ENCODE measurements at regions not wholly inside any gene's neighbourhood (a gene's known extent, or its start where the extent isn't known, plus 50 kb on each side); places are given as distances from the start of the nearest gene placed in this dataset.

GRCh38 chr10:28127881-28128280 is 129.0 kb upstream of the ODAD2 start:
- Histone ChIP-seq H3K9me3 (no peaks in the 10 kb centered on the region), H3K27ac (ENCODE audit: low read depth in 2 of 2, low read length in 1 of 2) (no peak overlapping the region), H4K20me1 (ENCODE audit: insufficient read depth) (no peaks in the 10 kb centered on the region), H3K9me2 (no peaks in the 10 kb centered on the region), H3K4me2 (no peak overlapping the region), H3K27me3 (ENCODE audit: insufficient read depth) (0 out of 2 replicates have a peak, but pooled peaks cover 13% of the 10 kb centered on the region), H3K79me2 (ENCODE audit: insufficient read depth) (no peaks in the 10 kb centered on the region), H3F3A (replicated peaks; ENCODE audit: insufficient read depth) (no peaks in the 10 kb centered on the region), H3K4me1 (ENCODE audit: control insufficient read depth in 1 of 2, insufficient read depth in 2 of 2, low read depth in 1 of 2, low read length in 1 of 2) (no peaks in the 10 kb centered on the region), H3K9ac (no peak overlapping the region), H3K4me3 (ENCODE audit: low read depth in 2 of 2, low read length in 1 of 2) (no peak overlapping the region), H2AFZ (ENCODE audit: low read depth) (no peak overlapping the region), H3K36me3 (replicated peaks in 1 of 2; ENCODE audit: control insufficient read depth in 1 of 2, insufficient read depth in 2 of 2, low read length in 1 of 2) (no peaks in the 10 kb centered on the region)
- 10% methylated on average over 3 of the region's 3 CpGs for WGBS (ENCODE audit: low lambda C conversion rate)
- no peak for TF ChIP-seq CHD2 (IDR thresholded peaks at IDR 0.05; ENCODE audit: low read length, partially characterized antibody)
- no peak for TF ChIP-seq TEAD4 (IDR thresholded peaks at IDR 0.05; ENCODE audit: borderline replicate concordance, insufficient read depth)
- no peak for TF ChIP-seq EZH2phosphoT487 (IDR thresholded peaks at IDR 0.05; ENCODE audit: borderline replicate concordance, low read depth)
- no peak for TF ChIP-seq MXI1 (IDR thresholded peaks at IDR 0.05; ENCODE audit: low read depth, low read length)
- no peak for TF ChIP-seq SIN3A (IDR thresholded peaks at IDR 0.05; ENCODE audit: borderline replicate concordance, low read depth, low read length)
- TF ChIP-seq MEF2A (IDR thresholded peaks at IDR 0.05; ENCODE audit: borderline replicate concordance, low read depth): no peak
- no peak for TF ChIP-seq RXRA (IDR thresholded peaks at IDR 0.05; ENCODE audit: borderline replicate concordance, low read depth)
- no peak for TF ChIP-seq FOXM1 (IDR thresholded peaks at IDR 0.05; ENCODE audit: low read depth)
- TF ChIP-seq IRF3 (IDR thresholded peaks at IDR 0.05; ENCODE audit: low read depth, low read length): no peak
- no peak for TF ChIP-seq USF1 (IDR thresholded peaks at IDR 0.05; ENCODE audit: borderline replicate concordance, low read depth)
- no peak for TF ChIP-seq RFX5 (IDR thresholded peaks at IDR 0.05; ENCODE audit: low read length)
- TF ChIP-seq REST (IDR thresholded peaks at IDR 0.05; ENCODE audit: low read depth, low read length): no peak
- no peak for TF ChIP-seq SMC3 (IDR thresholded peaks at IDR 0.05; ENCODE audit: low read depth, low read length)
- no peak for TF ChIP-seq ZBTB33 (IDR thresholded peaks at IDR 0.05; ENCODE audit: borderline replicate concordance, low read depth)
- TF ChIP-seq FOXJ3 (CRISPR knock-in tag; IDR thresholded peaks at IDR 0.05): no peak
- TF ChIP-seq USF2 (IDR thresholded peaks at IDR 0.05; ENCODE audit: borderline replicate concordance, low read depth, low read length): no peak
- TF ChIP-seq CTCF (IDR thresholded peaks at IDR 0.05): no peak
- no peak for TF ChIP-seq YY1 (IDR thresholded peaks at IDR 0.05; ENCODE audit: low read depth)
- DNase-seq: no peak
- CTCF ChIA-PET: no interaction called here
- POLR2A ChIA-PET: no interaction called here
